HepG2 (cell line): ENCODE measurements at regions not wholly inside any gene's neighbourhood (a gene's known extent, or its start where the extent isn't known, plus 50 kb on each side); places are given as distances from the start of the nearest gene placed in this dataset.

ENCODE experiments used
- ATAC-seq: fragments of 200-7000 bp; cut with Tn5 transposase; 3 replicates; pipeline ENCODE4 v1.9.1; 2020; ENCODE audit warnings: mild to moderate bottlenecking, moderate library complexity
- BruUV-seq: library from RNA; stranded (reverse); fragments of 400-500 nt; replicated peaks from 2 replicates; lab custom pipeline; 2021; lab: Mats Ljungman, UMichigan
- CTCF ChIA-PET: fragments of 300-600 bp; formaldehyde crosslinking; extraction: SDS; loops from one replicate; lab custom pipeline; 2021; ENCODE audit warnings: low total read pairs, inconsistent platforms, low intra/inter-chr PET ratio; lab: Yijun Ruan, JAX
- POLR2A ChIA-PET: fragments of 350-600 bp; sonication (Branson Sonifier 250); formaldehyde crosslinking; loops from one replicate; lab custom pipeline; 2020; ENCODE audit warnings: antibody characterized with exemption, inconsistent platforms; lab: Yijun Ruan, JAX
- DNase-seq: peaks from one replicate; pipeline ENCODE4 v3.0.0-alpha.2; 2015; ENCODE audit warnings: low spot score
- FAIRE-seq: peaks from 3 replicates; lab custom pipeline; 2011; peaks lifted over from hg19 to GRCh38; lab: Jason Lieb, UNC
- H2AFZ ChIP-seq: one replicate; pipeline ENCODE4 v1.6.1; 2011; ENCODE audit warnings: low read length, inconsistent platforms
- H3K27ac ChIP-seq: fragments of 300-600 bp; 3 replicates; pipeline ENCODE4 v1.8.0; 2011; ENCODE audit warnings: mixed run types, mild to moderate bottlenecking, mixed read lengths, low read length, inconsistent platforms; ENCODE audit not compliant: insufficient read depth; ENCODE audit errors: extremely low read length
- H3K27me3 ChIP-seq, 2 experiments: fragments of 200-600 bp in 1 of 2; 2 replicates in 1 of 2; 3 replicates in 1 of 2; pipeline versions ENCODE4 v1.6.0 to v1.8.0; 2011; ENCODE audit warnings: low read length in 2 of 2, mild to moderate bottlenecking in 2 of 2, moderate library complexity in 2 of 2, inconsistent platforms in 1 of 2; ENCODE audit not compliant: insufficient read depth in 2 of 2, control insufficient read depth in 1 of 2
- H3K36me3 ChIP-seq, 2 experiments: fragments of 200-600 bp in 1 of 2; replicated peaks in 1 of 2; 2 replicates in 1 of 2; 3 replicates in 1 of 2; pipeline versions ENCODE4 v1.5.1 to v1.8.0; 2011; ENCODE audit warnings: low read length in 2 of 2, inconsistent platforms in 1 of 2; ENCODE audit not compliant: insufficient read depth in 2 of 2, control insufficient read depth in 1 of 2
- H3K4me1 ChIP-seq: 2 replicates; pipeline ENCODE4 v1.5.1; 2012; ENCODE audit warnings: low read length, inconsistent platforms; ENCODE audit not compliant: insufficient read depth
- H3K4me2 ChIP-seq: 2 replicates; pipeline ENCODE4 v1.6.0; 2011; ENCODE audit warnings: low read depth, low read length, inconsistent platforms
- H3K4me3 ChIP-seq, 3 experiments: fragments of 200-600 bp in 1 of 3; sonication (generic), shearing (Covaris generic) in 1 of 3; replicated peaks in 1 of 3; 2 replicates each; pipeline ENCODE4 v1.5.1; 2011 to 2016; ENCODE audit warnings: low read length in 3 of 3, inconsistent platforms in 2 of 3, low read depth in 2 of 3, mild to moderate bottlenecking in 2 of 3, control low read depth in 1 of 3, mixed read lengths in 1 of 3; ENCODE audit not compliant: insufficient read depth in 1 of 3
- H3K79me2 ChIP-seq: one replicate; pipeline ENCODE4 v1.6.1; 2011; ENCODE audit warnings: low read length, inconsistent platforms; ENCODE audit not compliant: insufficient read depth
- H3K9ac ChIP-seq: 2 replicates; pipeline ENCODE4 v1.6.0; 2011; ENCODE audit warnings: mild to moderate bottlenecking, low read depth, low read length, inconsistent platforms; ENCODE audit not compliant: insufficient read depth
- H3K9me3 ChIP-seq: 2 replicates; pipeline ENCODE4 v1.5.1; 2012; ENCODE audit warnings: mild to moderate bottlenecking, low read length
- H4K20me1 ChIP-seq: 2 replicates; pipeline ENCODE4 v1.6.0; 2011; ENCODE audit warnings: inconsistent platforms, mild to moderate bottlenecking, low read length, moderate library complexity; ENCODE audit not compliant: insufficient read depth
- ADNP ChIP-seq: sonication (generic); formaldehyde crosslinking; IDR thresholded peaks from 2 replicates; pipeline ENCODE4 v1.4.0; 2020; ENCODE audit warnings: missing genetic modification reagents
- AHR ChIP-seq: IDR thresholded peaks from 2 replicates; pipeline ENCODE4 v1.6.1; 2018; ENCODE audit warnings: missing genetic modification reagents, missing compliant biosample characterization
- CHD4 ChIP-seq: fragments of 200-600 bp; sonication (generic); IDR thresholded peaks from 2 replicates; pipeline ENCODE4 v1.7.0; 2017; ENCODE audit warnings: mild to moderate bottlenecking, low read length, borderline replicate concordance
- FOXJ3 ChIP-seq: sonication (generic); formaldehyde crosslinking; IDR thresholded peaks from 2 replicates; pipeline ENCODE4 v1.4.0; 2020; ENCODE audit warnings: missing genetic modification reagents, mild to moderate bottlenecking, borderline replicate concordance
- GATA4 ChIP-seq: sonication (generic); IDR thresholded peaks from 2 replicates; pipeline ENCODE4 v1.6.1; 2016; ENCODE audit warnings: antibody characterized with exemption, low read depth, borderline replicate concordance
- GPN1 ChIP-seq: sonication (generic); formaldehyde crosslinking; IDR thresholded peaks from 2 replicates; pipeline ENCODE4 v1.5.1; 2020; ENCODE audit warnings: missing genetic modification reagents, borderline replicate concordance
- KDM5A ChIP-seq: fragments of 200-600 bp; sonication (generic); IDR thresholded peaks from 2 replicates; pipeline ENCODE4 v1.7.0; 2018; ENCODE audit warnings: antibody characterized with exemption, mild to moderate bottlenecking, low read length, borderline replicate concordance
- MED8 ChIP-seq: sonication (generic); formaldehyde crosslinking; IDR thresholded peaks from 2 replicates; pipeline ENCODE4 v1.8.1; 2023; ENCODE audit warnings: mild to moderate bottlenecking, missing genetic modification reagents; ENCODE audit not compliant: insufficient replicate concordance
- SP5 ChIP-seq: IDR thresholded peaks from 2 replicates; pipeline ENCODE4 v1.6.1; 2016; ENCODE audit warnings: low read depth, borderline replicate concordance
- ZBTB20 ChIP-seq: sonication (generic); formaldehyde crosslinking; IDR thresholded peaks from 2 replicates; pipeline ENCODE4 v1.8.1; 2023; ENCODE audit warnings: missing genetic modification reagents, low read depth, mild to moderate bottlenecking, borderline replicate concordance
- ZBTB7B ChIP-seq: sonication (generic); formaldehyde crosslinking; IDR thresholded peaks from 2 replicates; pipeline ENCODE4 v1.4.0; 2020; ENCODE audit warnings: missing genetic modification reagents
- ZNF136 ChIP-seq: sonication (generic); formaldehyde crosslinking; IDR thresholded peaks from 2 replicates; pipeline ENCODE4 v1.8.1; 2022; ENCODE audit warnings: low read depth, mild to moderate bottlenecking, moderate library complexity, missing genetic modification reagents
- ZNF790 ChIP-seq: sonication (generic); formaldehyde crosslinking; IDR thresholded peaks from 2 replicates; pipeline ENCODE4 v1.8.0; 2022; ENCODE audit warnings: missing genetic modification reagents, mild to moderate bottlenecking, borderline replicate concordance
- ZSCAN22 ChIP-seq: sonication (generic); formaldehyde crosslinking; IDR thresholded peaks from 2 replicates; pipeline ENCODE4 v1.4.0; 2020; ENCODE audit warnings: mild to moderate bottlenecking, missing genetic modification reagents
- WGBS: methylation state at CpG from one replicate; pipeline ENCODE4 v1.1.6; 2017; ENCODE audit warnings: low lambda C conversion rate; 5-methylcytosine and 5-hydroxymethylcytosine counted together
- in situ Hi-C: cut with HindIII; loops from 2 replicates; pipeline ENCODE4 v1.10.0; 2017; ENCODE audit warnings: low pct_unique_long_range_greater_than_20kb; ENCODE audit not compliant: extremely low pct_ligation_motif_present
- intact Hi-C: fragments of 100-400 bp; cut with micrococcal nuclease; formaldehyde crosslinking; loops from one replicate; pipeline ENCODE4 v1.10.0; 2022; ENCODE audit not compliant: unreplicated experiment
- TF ChIP-seq, protein P1 (sequence below): sonication (generic); formaldehyde crosslinking; IDR thresholded peaks from 2 replicates; pipeline ENCODE4 v1.4.0; 2020; ENCODE audit warnings: missing genetic modification reagents, borderline replicate concordance
- TF ChIP-seq, protein P2 (sequence below): fragments of 450-650 bp; IDR thresholded peaks from 2 replicates; pipeline ENCODE4 v1.6.1; 2016

GRCh38 chr1:78758506-78758905 is 108.9 kb downstream of the IFI44 start:
- intact Hi-C loops, result no loop called here
- H3K4me2 ChIP-seq, result no peak overlapping the region
- TF ChIP-seq ZNF136 (CRISPR knock-in tag), result no peak
- TF ChIP-seq ADNP (CRISPR knock-in tag), result no peak
- no peak for TF ChIP-seq MED8 (CRISPR knock-in tag)
- no peak for TF ChIP-seq CHD4
- TF ChIP-seq, protein P1, sequence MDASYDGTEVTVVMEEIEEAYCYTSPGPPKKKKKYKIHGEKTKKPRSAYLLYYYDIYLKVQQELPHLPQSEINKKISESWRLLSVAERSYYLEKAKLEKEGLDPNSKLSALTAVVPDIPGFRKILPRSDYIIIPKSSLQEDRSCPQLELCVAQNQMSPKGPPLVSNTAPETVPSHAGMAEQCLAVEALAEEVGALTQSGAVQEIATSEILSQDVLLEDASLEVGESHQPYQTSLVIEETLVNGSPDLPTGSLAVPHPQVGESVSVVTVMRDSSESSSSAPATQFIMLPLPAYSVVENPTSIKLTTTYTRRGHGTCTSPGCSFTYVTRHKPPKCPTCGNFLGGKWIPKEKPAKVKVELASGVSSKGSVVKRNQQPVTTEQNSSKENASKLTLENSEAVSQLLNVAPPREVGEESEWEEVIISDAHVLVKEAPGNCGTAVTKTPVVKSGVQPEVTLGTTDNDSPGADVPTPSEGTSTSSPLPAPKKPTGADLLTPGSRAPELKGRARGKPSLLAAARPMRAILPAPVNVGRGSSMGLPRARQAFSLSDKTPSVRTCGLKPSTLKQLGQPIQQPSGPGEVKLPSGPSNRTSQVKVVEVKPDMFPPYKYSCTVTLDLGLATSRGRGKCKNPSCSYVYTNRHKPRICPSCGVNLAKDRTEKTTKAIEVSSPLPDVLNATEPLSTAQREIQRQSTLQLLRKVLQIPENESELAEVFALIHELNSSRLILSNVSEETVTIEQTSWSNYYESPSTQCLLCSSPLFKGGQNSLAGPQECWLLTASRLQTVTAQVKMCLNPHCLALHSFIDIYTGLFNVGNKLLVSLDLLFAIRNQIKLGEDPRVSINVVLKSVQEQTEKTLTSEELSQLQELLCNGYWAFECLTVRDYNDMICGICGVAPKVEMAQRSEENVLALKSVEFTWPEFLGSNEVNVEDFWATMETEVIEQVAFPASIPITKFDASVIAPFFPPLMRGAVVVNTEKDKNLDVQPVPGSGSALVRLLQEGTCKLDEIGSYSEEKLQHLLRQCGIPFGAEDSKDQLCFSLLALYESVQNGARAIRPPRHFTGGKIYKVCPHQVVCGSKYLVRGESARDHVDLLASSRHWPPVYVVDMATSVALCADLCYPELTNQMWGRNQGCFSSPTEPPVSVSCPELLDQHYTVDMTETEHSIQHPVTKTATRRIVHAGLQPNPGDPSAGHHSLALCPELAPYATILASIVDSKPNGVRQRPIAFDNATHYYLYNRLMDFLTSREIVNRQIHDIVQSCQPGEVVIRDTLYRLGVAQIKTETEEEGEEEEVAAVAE, result no peak
- no peak for TF ChIP-seq ZBTB7B (CRISPR knock-in tag)
- TF ChIP-seq GPN1, result no peak
- no peak for TF ChIP-seq SP5 (CRISPR knock-in tag)
- TF ChIP-seq ZBTB20 (CRISPR knock-in tag), result no peak
- no peak for TF ChIP-seq AHR (CRISPR knock-in tag)
- no peak for TF ChIP-seq GATA4
- TF ChIP-seq ZNF790 (CRISPR knock-in tag), result no peak
- TF ChIP-seq KDM5A, result no peak
- TF ChIP-seq FOXJ3 (CRISPR knock-in tag), result no peak
- TF ChIP-seq, protein P2, sequence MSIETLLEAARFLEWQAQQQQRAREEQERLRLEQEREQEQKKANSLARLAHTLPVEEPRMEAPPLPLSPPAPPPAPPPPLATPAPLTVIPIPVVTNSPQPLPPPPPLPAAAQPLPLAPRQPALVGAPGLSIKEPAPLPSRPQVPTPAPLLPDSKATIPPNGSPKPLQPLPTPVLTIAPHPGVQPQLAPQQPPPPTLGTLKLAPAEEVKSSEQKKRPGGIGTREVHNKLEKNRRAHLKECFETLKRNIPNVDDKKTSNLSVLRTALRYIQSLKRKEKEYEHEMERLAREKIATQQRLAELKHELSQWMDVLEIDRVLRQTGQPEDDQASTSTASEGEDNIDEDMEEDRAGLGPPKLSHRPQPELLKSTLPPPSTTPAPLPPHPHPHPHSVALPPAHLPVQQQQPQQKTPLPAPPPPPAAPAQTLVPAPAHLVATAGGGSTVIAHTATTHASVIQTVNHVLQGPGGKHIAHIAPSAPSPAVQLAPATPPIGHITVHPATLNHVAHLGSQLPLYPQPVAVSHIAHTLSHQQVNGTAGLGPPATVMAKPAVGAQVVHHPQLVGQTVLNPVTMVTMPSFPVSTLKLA, result no peak
- no peak for TF ChIP-seq ZSCAN22 (CRISPR knock-in tag)
- DNase-seq (no peak), ATAC-seq (no peak), FAIRE-seq (no peak)
- POLR2A ChIA-PET, result no interaction called here
- no peaks in the 10 kb centered on the region for H3K36me3 ChIP-seq
- H3K79me2 ChIP-seq, result no peaks in the 10 kb centered on the region
- peaks cover 58% of the 10 kb centered on the region for H3K9me3 ChIP-seq
- H3K27me3 ChIP-seq, result no peaks in the 10 kb centered on the region
- 11% methylated on average over 4 of the region's 4 CpGs for WGBS
- no peak overlapping the region for H3K9ac ChIP-seq
- no TSS peak for BruUV-seq
- no peaks in the 10 kb centered on the region for H3K4me1 ChIP-seq
- H3K27ac ChIP-seq, result no peak overlapping the region
- no peak overlapping the region for H3K4me3 ChIP-seq
- no peak overlapping the region for H2AFZ ChIP-seq
- in situ Hi-C loops, result no loop called here
- no peaks in the 10 kb centered on the region for H4K20me1 ChIP-seq
- CTCF ChIA-PET, result no interaction called here
